ENCODE measurements at regions not wholly inside any gene's neighbourhood (a gene's known extent, or its start where the extent isn't known, plus 50 kb on each side); places are given as distances from the start of the nearest gene placed in this dataset.

DNA sequence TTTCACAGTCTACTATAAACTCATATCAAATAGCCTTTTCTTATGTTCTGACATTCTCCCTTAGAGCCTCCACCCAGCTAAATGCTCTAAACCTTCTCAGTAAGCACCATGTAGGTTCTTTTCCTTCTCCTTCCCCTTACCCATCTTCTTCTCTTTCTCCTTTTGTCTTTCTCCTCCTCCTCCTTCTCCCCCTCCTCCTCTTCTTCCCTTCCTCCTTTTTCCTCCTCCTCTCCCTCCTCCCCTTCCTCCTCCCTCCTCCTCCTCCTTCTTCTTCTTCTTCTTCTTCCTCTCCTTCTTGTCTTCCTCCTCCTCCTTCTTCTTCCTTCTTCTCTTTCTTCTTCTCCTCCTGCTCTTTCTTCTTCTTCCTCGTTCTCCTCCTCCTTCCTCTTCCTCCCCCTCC, 85.2 kb upstream of the KCNAB1 start:
- Histone ChIP-seq H3K4me1 (ENCODE audit: control insufficient read depth, extremely low read depth, insufficient read depth, low read length) (no peaks in the 10 kb centered on the region), H3K9me1 (replicated peaks; ENCODE audit: control insufficient read depth, extremely low read depth, insufficient read depth, low read length) (no peaks in the 10 kb centered on the region), H3K27ac (ENCODE audit: insufficient read depth, low read depth, low read length) (no peak overlapping the region), H2AFZ (ENCODE audit: low read depth, low read length) (no peak overlapping the region), H3K9me3 (replicated peaks; ENCODE audit: control insufficient read depth, insufficient read depth, low read length) (no peaks in the 10 kb centered on the region), H4K20me1 (replicated peaks; ENCODE audit: control insufficient read depth, extremely low read depth, insufficient read depth, low read length) (no peaks in the 10 kb centered on the region), H3K27me3 (ENCODE audit: control insufficient read depth in 2 of 2, insufficient read depth in 2 of 2, low read length in 2 of 2) (peaks cover 2 to 3% of the 10 kb centered on the region in 2 experiments), H3K4me3 (replicated peaks in 1 of 3; ENCODE audit: insufficient read depth in 1 of 3, low read depth in 1 of 3, low read length in 3 of 3) (no peak overlapping the region), H3K36me3 (ENCODE audit: control insufficient read depth in 2 of 2, extremely low read depth in 1 of 2, insufficient read depth in 2 of 2, low read length in 2 of 2) (no peaks in the 10 kb centered on the region), H3K4me2 (ENCODE audit: insufficient read depth, low read length) (no peak overlapping the region), H3K9ac (replicated peaks; ENCODE audit: extremely low read depth, insufficient read depth, low read length) (no peak overlapping the region), H3K79me2 (ENCODE audit: control insufficient read depth, insufficient read depth, low read length) (no peaks in the 10 kb centered on the region)
- dilution Hi-C loops (cut with MboI; ENCODE audit: extremely low pct_ligation_motif_present, low sequenced_read_pairs) (no loop called here), intact Hi-C loops (cut with micrococcal nuclease) (loop anchor here (5.0 kb wide), 1 partner anchor 328 kb away; no protein-coding TSS in a partner anchor)
- FAIRE-seq = no peak
- no TSS peak for BruUV-seq (replicated peaks)
- CTCF ChIA-PET = no interaction called here
- no peak for TF ChIP-seq JUN (IDR thresholded peaks at IDR 0.05; ENCODE audit: borderline replicate concordance, insufficient read depth, insufficient read length, low read depth)
- no peak for TF ChIP-seq MYC (IDR thresholded peaks at IDR 0.05; ENCODE audit: low read depth, low read length)
- no peak for TF ChIP-seq GATA2 (IDR thresholded peaks at IDR 0.05; ENCODE audit: insufficient read depth, insufficient read length, low read depth, low read length)
- TF ChIP-seq FOS (IDR thresholded peaks at IDR 0.05; ENCODE audit: borderline replicate concordance, insufficient read depth, low read length) = no peak
- no peak for TF ChIP-seq POLR2AphosphoS5 (IDR thresholded peaks at IDR 0.05; ENCODE audit: insufficient read depth, low read depth, low read length)
- no peak for TF ChIP-seq POLR2A (IDR thresholded peaks at IDR 0.05; ENCODE audit: low read depth, low read length)
- TF ChIP-seq, protein P1, sequence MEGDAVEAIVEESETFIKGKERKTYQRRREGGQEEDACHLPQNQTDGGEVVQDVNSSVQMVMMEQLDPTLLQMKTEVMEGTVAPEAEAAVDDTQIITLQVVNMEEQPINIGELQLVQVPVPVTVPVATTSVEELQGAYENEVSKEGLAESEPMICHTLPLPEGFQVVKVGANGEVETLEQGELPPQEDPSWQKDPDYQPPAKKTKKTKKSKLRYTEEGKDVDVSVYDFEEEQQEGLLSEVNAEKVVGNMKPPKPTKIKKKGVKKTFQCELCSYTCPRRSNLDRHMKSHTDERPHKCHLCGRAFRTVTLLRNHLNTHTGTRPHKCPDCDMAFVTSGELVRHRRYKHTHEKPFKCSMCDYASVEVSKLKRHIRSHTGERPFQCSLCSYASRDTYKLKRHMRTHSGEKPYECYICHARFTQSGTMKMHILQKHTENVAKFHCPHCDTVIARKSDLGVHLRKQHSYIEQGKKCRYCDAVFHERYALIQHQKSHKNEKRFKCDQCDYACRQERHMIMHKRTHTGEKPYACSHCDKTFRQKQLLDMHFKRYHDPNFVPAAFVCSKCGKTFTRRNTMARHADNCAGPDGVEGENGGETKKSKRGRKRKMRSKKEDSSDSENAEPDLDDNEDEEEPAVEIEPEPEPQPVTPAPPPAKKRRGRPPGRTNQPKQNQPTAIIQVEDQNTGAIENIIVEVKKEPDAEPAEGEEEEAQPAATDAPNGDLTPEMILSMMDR (IDR thresholded peaks at IDR 0.05; ENCODE audit: extremely low read depth in 1 of 2, insufficient read depth in 1 of 2, low read depth in 1 of 2, low read length in 2 of 2) = no peak
- TF ChIP-seq, protein P2, sequence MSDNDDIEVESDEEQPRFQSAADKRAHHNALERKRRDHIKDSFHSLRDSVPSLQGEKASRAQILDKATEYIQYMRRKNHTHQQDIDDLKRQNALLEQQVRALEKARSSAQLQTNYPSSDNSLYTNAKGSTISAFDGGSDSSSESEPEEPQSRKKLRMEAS (IDR thresholded peaks at IDR 0.05; ENCODE audit: insufficient read depth, insufficient read length) = no peak
- TF ChIP-seq EZH2 (IDR thresholded peaks at IDR 0.05; ENCODE audit: borderline replicate concordance, low read depth, low read length, severe bottlenecking) = no peak
- POLR2A ChIA-PET = no interaction called here
- DNase-seq (ENCODE audit: low read depth, low spot score) = no peak

All from endothelial cell of umbilical vein (primary cell).